ENCODE measurements at regions not wholly inside any gene's neighbourhood (a gene's known extent, or its start where the extent isn't known, plus 50 kb on each side); places are given as distances from the start of the nearest gene placed in this dataset.

GRCh38 chr2:49254401-49254800 lies 100.1 kb upstream of the FSHR start:
- WGBS: 76% methylated on average over 6 of the region's 6 CpGs

GRCh38 chr2:49251766-49252165 lies 97.5 kb upstream of the FSHR start:
- no peaks in the 10 kb centered on the region for H3K36me3 ChIP-seq
- H3K4me3 ChIP-seq: no peak overlapping the region
- H3K4me1 ChIP-seq: no peaks in the 10 kb centered on the region
- WGBS: 95% methylated on average over 1 of the region's 1 CpG
- H3K27ac ChIP-seq: no peak overlapping the region
- no peak for TF ChIP-seq EP300 (IDR thresholded peaks at IDR 0.05)
- no peak for TF ChIP-seq CTCF (IDR thresholded peaks at IDR 0.05)
- TF ChIP-seq POLR2A (IDR thresholded peaks at IDR 0.05): no peak
- TF ChIP-seq POLR2AphosphoS5 (IDR thresholded peaks at IDR 0.05): no peak
- no peaks in the 10 kb centered on the region for H3K9me3 ChIP-seq
- DNase-seq (ENCODE audit: low spot score in 2 of 2): no peak
- H3K27me3 ChIP-seq: no peaks in the 10 kb centered on the region

More at GRCh38 chr2:49254401-49254800, 100.1 kb upstream of the FSHR start:
- Histone ChIP-seq H3K36me3 (no peaks in the 10 kb centered on the region), H3K27ac (no peak overlapping the region), H3K4me3 (no peak overlapping the region), H3K9me3 (no peaks in the 10 kb centered on the region), H3K27me3 (no peaks in the 10 kb centered on the region), H3K4me1 (no peaks in the 10 kb centered on the region)
- no peak for DNase-seq (ENCODE audit: low spot score in 2 of 2)
- TF ChIP-seq EP300 (IDR thresholded peaks at IDR 0.05): no peak

- Histone ChIP-seq H3K4me1 (no peaks in the 10 kb centered on the region), H3K9me3 (no peaks in the 10 kb centered on the region), H3K36me3 (no peaks in the 10 kb centered on the region), H3K27me3 (no peaks in the 10 kb centered on the region), H3K27ac (no peak overlapping the region), H3K4me3 (no peak overlapping the region)
- WGBS: 90% methylated on average over 5 of the region's 5 CpGs
- DNase-seq (ENCODE audit: low spot score in 2 of 2): no peak
- TF ChIP-seq EP300 (IDR thresholded peaks at IDR 0.05) (no peak), POLR2AphosphoS5 (IDR thresholded peaks at IDR 0.05) (no peak), POLR2A (IDR thresholded peaks at IDR 0.05) (no peak), CTCF (IDR thresholded peaks at IDR 0.05) (no peak)
These were observed 96.9 kb upstream of the FSHR start for GRCh38 chr2:49251251-49251650.

- no peak overlapping the region for H3K4me3 ChIP-seq
- H3K27ac ChIP-seq: no peak overlapping the region
- no peak for DNase-seq (ENCODE audit: low spot score in 2 of 2)
- no peaks in the 10 kb centered on the region for H3K27me3 ChIP-seq
- H3K36me3 ChIP-seq: no peaks in the 10 kb centered on the region
- H3K9me3 ChIP-seq: no peaks in the 10 kb centered on the region
- H3K4me1 ChIP-seq: no peaks in the 10 kb centered on the region
- TF ChIP-seq POLR2AphosphoS5 (IDR thresholded peaks at IDR 0.05): no peak
- TF ChIP-seq EP300 (IDR thresholded peaks at IDR 0.05): no peak
- TF ChIP-seq POLR2A (IDR thresholded peaks at IDR 0.05): no peak
- TF ChIP-seq CTCF (IDR thresholded peaks at IDR 0.05): no peak
- 82% methylated on average over 1 of the region's 1 CpG for WGBS
These were observed 94.2 kb upstream of the FSHR start for GRCh38 chr2:49248506-49248905.

GRCh38 chr2:49241991-49242390 lies 87.7 kb upstream of the FSHR start:
- TF ChIP-seq POLR2AphosphoS5 (IDR thresholded peaks at IDR 0.05) (no peak), CTCF (IDR thresholded peaks at IDR 0.05) (no peak), EP300 (IDR thresholded peaks at IDR 0.05) (no peak), POLR2A (IDR thresholded peaks at IDR 0.05) (no peak)
- no peak overlapping the region for H3K27ac ChIP-seq
- no peaks in the 10 kb centered on the region for H3K9me3 ChIP-seq
- no peaks in the 10 kb centered on the region for H3K27me3 ChIP-seq
- DNase-seq (ENCODE audit: low spot score in 2 of 2): no peak
- no peak overlapping the region for H3K4me3 ChIP-seq
- no peaks in the 10 kb centered on the region for H3K36me3 ChIP-seq
- no peaks in the 10 kb centered on the region for H3K4me1 ChIP-seq

GRCh38 chr2:49241501-49241900 lies 87.2 kb upstream of the FSHR start:
- Histone ChIP-seq H3K9me3 (no peaks in the 10 kb centered on the region), H3K4me1 (no peaks in the 10 kb centered on the region), H3K36me3 (no peaks in the 10 kb centered on the region), H3K27me3 (no peaks in the 10 kb centered on the region), H3K4me3 (no peak overlapping the region), H3K27ac (no peak overlapping the region)
- DNase-seq (ENCODE audit: low spot score in 2 of 2): no peak
- no peak for TF ChIP-seq EP300 (IDR thresholded peaks at IDR 0.05)
- TF ChIP-seq CTCF (IDR thresholded peaks at IDR 0.05): no peak
- no peak for TF ChIP-seq POLR2A (IDR thresholded peaks at IDR 0.05)
- TF ChIP-seq POLR2AphosphoS5 (IDR thresholded peaks at IDR 0.05): no peak
